ENCODE measurements at regions not wholly inside any gene's neighbourhood (a gene's known extent, or its start where the extent isn't known, plus 50 kb on each side); places are given as distances from the start of the nearest gene placed in this dataset.

DNA sequence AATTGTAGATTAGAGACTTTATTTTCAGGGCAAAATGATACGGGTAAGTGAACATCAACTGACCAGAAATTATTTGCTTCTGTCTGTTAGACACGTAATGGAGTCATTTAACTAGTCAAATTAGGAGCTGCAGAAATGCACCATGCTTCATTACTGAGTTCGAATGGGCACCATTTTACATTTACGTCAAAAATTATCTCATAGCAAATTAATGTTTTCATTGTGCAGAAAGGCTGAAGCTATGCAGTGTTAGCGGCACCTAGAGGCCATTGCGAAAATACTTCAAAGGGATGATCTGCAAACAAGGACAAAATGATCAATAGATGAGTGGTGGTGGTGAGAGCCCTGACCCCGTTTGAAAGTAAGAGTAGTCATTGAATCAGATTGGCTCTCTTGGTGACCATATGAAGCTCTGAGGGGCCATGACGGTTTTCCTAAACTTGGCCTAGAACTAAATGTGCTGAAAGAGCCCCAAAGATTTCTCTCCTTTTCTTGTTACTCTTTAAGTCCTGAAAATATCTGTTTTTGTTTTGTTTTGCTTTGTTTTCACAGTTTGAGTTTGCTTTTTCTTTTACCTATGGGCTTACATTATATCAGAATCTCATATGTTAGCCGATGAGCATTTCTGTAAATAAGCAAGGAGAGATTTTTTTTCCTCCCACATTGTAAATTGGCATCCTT, 277.9 kb downstream of the ZNF536 start:
- peak; percentile 56 for DNase-seq (ENCODE audit: low spot score)
- TF ChIP-seq, protein P1, sequence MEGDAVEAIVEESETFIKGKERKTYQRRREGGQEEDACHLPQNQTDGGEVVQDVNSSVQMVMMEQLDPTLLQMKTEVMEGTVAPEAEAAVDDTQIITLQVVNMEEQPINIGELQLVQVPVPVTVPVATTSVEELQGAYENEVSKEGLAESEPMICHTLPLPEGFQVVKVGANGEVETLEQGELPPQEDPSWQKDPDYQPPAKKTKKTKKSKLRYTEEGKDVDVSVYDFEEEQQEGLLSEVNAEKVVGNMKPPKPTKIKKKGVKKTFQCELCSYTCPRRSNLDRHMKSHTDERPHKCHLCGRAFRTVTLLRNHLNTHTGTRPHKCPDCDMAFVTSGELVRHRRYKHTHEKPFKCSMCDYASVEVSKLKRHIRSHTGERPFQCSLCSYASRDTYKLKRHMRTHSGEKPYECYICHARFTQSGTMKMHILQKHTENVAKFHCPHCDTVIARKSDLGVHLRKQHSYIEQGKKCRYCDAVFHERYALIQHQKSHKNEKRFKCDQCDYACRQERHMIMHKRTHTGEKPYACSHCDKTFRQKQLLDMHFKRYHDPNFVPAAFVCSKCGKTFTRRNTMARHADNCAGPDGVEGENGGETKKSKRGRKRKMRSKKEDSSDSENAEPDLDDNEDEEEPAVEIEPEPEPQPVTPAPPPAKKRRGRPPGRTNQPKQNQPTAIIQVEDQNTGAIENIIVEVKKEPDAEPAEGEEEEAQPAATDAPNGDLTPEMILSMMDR (IDR thresholded peaks at IDR 0.05; ENCODE audit: extremely low read depth, missing control alignments) = peak; percentile 73

DNA sequence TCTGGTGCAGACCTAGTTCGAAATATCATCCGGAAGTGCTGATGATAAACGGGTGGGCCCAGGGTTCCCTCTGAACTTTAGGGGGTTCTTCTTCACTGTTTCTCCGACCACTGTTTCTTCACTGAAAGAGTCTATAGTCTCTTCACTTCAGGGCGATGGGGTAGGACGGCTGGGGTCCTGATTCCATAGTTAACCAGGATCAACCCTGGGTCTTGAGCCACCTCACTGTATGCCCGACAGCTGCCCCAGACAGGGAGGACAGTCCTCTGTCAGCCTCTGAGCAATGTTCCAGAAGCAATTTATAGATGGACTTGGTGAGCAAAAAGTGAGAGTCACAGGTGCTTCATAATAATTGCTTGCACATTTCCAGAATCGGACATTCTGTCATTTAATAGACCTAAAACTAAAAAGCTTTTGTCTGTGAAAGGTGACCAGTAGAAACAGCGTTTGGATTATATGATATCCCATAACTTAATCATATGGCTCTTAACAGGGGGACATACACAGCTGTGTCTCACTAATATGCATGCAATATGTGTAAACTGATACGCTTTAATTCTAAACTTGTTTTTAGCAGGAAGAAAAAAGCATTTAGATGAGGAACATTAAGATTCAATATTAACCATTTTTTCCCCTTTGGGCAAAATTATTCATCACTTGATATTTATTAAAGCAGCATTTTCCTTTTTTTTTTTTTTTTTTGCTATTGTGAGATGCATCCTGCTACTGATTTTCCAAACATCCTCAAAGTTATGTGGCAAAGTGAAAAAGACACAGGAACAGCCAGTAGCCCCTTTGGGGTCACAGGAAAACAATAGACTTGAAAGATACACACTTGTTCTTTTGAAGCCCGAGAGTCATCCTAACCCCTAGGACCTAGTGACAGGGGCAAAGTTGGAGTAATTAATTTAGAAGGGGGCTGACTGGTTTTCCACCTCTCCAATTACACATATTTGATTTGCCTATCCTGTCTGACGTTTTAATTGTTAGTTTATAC, 277.0 kb downstream of the ZNF536 start:
- TF ChIP-seq, protein P1 (IDR thresholded peaks at IDR 0.05; ENCODE audit: extremely low read depth, missing control alignments) = no peak
- DNase-seq (ENCODE audit: low spot score) = no peak

DNA sequence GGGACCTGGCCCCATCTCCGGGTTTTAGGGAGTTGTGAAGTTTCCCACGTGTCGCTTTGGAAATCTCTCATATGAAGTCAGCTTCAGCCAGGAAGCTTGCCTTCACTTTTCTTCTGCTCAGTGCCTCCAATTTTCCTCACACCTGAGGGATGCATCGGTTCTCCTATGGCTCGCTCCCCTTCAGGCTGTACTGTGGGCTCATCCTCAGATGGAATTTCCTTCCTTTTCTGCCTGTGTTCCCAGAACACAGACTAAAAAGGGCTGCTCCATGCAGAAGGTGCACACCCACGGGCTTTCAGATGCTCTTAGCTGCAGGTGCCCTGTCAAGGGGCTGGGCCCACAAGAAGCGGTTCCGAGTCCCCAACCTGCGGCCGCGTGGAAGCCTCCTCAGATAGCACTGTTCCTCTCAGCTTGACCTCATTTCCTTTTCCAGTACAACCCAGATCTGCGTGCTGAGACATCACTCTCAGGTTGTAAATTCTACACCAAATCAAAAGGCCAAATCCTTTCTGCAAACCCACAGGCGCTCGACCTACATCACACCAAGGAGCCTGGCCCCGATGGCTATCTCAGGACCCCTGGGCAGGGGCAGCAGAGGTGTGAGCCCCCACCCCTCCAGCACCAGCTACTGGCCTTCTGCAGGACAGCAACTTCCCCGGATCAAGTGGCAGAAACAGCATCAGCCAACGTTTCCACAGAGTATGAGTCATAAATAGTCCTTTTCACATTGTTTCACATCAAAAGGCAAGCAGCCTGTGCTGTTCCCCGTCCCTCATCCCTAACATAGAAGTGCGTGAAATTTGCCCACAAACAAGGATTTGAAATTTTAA, 275.9 kb downstream of the ZNF536 start:
- DNase-seq (ENCODE audit: low spot score) = no peak

DNA sequence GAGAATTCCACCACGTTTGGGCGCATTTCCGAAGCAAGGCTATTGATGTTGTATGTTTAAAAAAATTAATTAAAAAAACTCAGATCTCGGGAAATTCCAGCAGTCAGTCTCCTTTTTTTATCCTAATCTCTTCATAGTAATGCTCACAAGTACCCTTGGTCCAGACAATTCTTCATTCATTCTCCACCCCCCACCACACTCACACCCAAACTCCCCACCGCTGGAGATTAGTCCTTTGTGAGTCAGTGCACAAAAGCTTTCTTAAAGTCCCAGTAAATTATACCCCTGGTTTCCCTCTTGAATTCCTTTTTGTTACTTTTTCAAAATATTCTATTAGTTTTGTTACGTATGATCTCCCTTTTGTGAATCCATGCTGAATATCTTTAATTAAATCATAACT, 274.6 kb downstream of the ZNF536 start:
- TF ChIP-seq, protein P1 (IDR thresholded peaks at IDR 0.05; ENCODE audit: extremely low read depth, missing control alignments) = no peak
- DNase-seq (ENCODE audit: low spot score) = no peak

More for the DNA sequence above, 275.9 kb downstream of the ZNF536 start:
- TF ChIP-seq, protein P1 (IDR thresholded peaks at IDR 0.05; ENCODE audit: extremely low read depth, missing control alignments) = no peak

DNA sequence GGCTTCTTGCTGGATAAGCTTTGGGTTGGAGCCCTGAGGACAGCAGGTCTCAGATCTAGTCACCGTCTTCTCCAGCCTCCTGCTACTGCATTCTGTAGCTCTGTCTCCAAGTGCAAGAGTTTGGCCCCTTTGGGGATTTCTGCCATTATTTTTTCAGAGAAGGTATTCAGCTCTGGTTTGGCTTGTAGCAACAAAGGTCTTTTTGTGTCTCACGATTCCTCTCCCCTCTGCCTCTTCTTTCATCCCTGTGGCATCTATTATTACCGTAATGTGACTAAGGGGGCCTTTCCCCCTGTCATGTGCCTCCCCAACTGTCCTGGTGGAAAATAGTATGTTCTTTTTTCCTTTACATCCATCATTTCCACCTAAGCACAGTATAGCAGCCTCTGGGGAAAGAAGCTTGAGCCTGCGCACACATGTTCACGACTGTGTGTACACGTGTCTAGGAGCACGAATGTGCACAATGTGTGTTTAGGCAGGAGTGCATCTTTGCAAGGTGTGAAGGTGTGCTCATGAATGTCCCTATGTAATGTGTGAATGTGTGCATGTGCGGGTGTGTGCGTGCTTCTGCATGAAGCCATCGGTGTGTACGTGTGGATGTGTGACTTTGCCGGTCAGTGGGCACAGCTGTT, 273.9 kb downstream of the ZNF536 start:
- no peak for DNase-seq (ENCODE audit: low spot score)
- TF ChIP-seq, protein P1 (IDR thresholded peaks at IDR 0.05; ENCODE audit: extremely low read depth, missing control alignments) = no peak

DNA sequence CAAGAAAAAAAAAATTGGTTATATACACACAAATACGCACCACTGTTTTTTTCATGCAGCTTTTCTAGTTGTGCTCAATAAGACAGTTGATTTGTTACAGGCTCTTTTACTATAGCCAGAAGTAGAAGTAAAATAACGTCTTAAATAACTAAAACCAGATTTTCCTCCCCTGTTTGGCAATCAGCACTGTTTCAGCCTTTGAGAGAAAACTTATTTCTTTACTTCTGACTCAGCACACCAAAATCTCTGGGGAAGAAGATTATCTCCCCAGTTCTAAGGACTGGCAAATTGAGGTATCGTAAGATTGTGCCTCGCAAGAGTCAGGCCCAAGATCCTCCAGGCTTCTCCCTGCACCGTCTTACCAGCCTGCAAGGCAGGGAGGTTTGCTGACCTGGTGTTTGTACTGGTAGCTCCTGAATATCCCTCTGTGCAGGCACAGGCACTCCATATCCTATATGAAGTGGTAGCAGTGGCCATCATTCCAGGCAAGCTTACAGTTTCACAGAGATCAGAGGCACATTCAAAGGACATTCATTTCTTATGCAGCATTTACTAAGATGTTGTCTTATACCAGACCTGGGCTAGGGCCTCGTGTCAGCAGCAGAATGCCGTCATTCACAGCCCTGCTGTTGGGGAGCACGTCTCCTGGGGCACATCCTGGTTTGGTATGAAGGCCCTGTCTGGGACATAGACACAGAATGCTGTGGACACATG, 268.2 kb downstream of the ZNF536 start:
- TF ChIP-seq, protein P1 (IDR thresholded peaks at IDR 0.05; ENCODE audit: extremely low read depth, missing control alignments) = no peak
- no peak for DNase-seq (ENCODE audit: low spot score)
